COLO668 (cell line): ENCODE measurements at regions not wholly inside any gene's neighbourhood (a gene's known extent, or its start where the extent isn't known, plus 50 kb on each side); places are given as distances from the start of the nearest gene placed in this dataset.
"Not testable (repeated sequence)": the region's sequence is repeated elsewhere in the genome, so short reads cannot be mapped to it uniquely, and the experiment has no call there.

ENCODE experiments used
- DNase-seq: peaks from one replicate; lab custom pipeline; 2025; ENCODE audit not compliant: unreplicated experiment; lab: John Stamatoyannopoulos, UW

DNA sequence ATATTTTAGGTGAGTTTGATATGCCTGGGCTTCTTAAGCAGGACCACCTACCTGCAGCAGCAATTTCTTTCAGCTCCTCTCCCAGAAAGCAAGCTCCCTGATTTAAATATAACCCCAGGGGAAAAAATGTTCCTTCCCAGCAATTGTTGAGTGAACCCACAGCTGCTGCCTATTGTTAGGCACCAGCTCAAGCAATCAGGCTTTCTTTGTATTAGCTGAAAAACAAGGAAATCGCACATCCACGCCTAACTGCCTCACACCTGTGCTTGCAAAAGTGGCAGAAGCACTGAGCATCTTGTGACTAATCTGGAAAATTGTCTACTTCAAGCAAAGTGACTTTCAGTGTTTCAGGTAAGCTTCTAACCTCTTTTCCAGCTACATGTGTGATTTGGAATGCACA, 432.2 kb downstream of the SMARCA1 start:
- DNase-seq: peak; percentile 18

DNA sequence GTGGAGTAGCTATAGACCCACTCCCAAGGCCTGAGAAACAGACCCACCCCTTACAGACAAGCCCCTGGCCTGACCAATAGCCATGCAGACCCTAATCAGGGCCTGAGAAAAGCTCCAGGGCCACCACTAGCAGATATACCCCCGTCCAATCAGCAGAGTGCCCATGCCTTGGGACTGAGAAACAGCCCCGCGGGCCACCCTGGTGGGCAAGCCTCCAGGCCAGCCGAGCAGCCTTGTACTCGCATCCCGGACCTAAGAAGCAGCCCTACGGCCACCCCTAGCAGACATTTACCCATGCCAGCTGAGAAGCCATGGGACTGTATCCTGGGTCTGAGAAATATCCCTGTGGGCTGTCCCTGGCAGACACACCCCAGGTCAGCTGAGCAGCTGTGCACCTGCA, 436.5 kb downstream of the SMARCA1 start:
- no peak for DNase-seq

DNA sequence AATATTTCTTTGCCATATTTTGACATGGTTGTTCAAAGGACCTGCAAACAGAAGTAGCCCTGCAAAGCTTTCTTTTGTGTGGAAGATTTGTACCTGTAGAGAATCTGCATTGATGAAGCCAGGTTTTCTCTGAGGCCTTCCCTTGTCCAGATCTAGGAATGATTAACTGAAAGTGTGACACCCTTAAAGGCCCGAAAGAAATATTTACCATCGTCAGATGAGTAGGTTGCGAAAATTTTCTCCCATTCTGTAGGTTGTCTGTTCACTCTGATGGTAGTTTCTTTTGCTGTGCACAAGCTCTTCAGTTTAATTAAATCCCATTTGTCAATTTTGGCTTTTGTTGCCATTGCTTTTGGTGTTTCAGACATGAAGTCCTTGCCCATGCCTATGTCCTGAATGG, 439.0 kb downstream of the SMARCA1 start:
- DNase-seq: not testable (repeated sequence)

DNA sequence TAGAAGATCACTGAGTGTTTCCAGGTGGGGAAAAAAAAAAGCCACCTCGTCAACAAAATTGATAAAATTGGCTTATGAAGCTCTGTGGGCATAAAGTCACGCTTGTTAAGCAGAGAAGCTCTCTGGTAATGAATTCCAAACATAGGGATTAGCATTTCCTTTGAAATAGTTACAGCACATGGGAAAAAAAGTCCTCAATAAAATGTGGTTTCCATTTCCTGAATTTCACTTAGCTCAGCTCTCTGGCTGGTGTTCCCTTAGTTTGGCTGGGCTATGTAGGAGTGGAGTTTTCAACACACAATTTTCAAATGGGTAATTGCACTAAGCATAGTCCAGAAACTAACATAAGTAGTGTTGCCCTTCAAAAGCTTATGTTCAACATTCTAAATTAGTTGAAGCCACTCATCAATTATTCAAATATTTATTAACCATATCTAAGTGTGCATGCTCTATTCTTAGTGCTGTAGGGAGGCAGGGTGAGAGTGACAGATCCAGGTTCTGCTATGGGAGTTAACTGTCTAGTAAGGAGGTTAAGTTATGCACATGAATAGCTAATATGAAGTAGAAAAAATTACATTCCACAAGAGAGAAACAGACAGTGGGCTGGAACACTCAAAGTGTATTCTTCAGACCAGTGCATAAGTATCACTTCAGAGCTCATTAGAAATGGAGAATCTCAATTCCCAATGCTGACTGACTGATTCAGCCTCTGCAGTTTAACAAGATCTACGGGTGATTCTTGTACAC, 445.7 kb downstream of the SMARCA1 start:
- no peak for DNase-seq

DNA sequence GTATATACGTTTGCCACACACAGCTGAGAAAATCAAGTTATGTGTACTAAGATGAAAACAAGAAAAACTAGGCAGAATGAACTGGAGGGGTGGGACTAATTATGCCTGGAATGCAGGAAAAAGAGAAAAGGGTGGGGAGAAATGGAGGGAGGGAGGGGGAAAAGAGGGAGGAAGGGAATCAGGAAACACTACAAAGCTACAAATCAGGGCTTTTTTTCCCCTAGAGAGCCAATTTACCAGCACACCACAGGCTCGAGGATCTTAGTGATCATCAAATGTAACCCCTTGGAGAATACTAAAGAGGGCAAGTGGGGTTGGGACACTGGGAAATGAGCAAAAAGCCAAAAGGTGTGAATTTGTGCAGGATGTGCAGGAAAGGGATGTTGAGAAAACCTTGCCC, 451.9 kb downstream of the SMARCA1 start:
- no peak for DNase-seq

DNA sequence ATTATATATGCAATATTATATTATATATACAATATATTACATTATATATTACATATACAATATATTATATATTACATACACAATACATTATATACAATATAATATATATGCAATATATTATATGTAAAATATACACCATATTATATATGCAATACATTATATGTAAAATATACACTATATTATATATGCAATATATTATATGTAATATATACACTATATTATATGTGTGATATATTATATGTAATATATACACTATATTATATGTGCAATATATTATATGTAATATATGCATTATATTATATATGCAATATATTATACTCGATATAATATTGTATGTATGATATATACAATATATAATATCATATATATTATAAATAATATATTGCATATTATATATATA, 457.4 kb downstream of the SMARCA1 start:
- no peak for DNase-seq

DNA sequence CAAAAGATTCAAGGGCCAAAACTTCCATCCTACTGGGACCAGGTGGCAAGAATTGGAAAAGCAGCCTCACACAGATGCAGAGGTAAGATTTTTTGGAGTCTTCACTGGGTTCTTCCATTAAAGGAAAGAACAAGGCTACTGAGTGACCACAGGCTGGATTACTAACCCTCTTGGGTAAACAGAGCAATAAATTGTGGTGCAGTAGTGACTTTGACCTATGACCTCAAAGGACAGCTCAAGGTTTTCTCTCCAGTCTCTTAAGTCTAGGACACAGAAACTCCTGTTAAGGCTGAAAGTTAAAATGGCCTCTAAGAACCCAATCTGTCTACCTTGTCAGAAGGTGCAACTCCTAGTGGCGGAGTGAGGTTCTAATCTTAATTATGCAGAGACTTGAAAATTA, 464.9 kb downstream of the SMARCA1 start:
- DNase-seq: no peak

DNA sequence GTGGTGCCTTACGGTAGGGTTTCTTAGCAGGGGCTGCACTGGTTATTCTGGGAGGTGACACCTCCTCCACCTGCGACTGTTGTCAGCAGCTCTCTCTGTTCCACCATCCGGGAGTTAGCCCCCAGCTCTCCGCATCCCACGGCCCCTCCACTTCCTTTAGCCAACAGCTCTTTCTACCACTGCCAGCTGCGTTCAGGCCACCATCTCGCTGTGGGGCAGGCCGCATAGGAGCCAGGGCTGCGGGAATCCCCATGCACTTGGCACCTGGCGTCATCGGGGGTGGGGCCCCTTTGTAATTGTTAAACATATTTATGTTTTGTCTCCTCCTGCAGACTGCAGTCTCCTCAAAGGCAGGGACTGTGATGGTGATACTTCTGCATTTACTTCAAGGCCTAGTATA, 480.2 kb downstream of the SMARCA1 start:
- DNase-seq: peak; percentile 37

DNA sequence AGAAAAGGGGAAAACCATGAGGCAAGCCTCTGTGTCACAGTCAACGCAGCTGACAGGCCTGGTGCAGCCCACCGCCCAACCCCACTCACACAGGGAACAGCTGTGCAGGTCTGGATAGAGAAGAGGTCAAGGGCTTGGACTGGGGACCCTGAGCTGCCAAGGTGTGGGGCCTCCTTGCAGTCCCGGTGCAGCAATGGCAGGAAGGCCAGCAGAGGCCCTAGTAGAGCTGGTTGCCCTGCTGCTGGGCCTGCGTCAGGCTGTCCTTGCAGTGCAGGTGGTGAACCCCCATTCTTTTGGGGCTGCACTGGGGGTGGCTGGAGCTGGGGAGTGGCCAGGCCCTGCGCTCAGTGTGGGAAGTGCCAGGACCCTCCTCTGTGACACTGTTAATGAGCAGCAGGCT, 482.0 kb downstream of the SMARCA1 start:
- no peak for DNase-seq

DNA sequence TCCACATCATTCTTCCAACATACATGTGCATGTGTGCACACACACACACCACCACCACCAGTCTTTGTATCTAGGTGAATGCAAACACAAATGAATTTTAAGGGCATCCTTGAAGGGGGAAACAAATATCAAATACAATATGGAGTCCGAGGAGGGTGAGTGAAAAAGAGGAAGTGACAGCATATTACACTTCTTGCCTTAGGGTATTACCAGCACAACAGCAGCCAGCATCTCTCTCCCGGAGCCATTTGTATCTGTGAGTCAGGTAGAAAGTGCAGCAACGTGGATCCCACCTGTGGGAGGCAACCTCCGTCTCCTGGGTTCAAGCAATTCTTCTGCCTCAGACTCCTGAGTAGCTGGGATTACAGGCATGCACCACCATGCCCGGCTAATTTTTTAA, 483.2 kb downstream of the SMARCA1 start:
- no peak for DNase-seq

DNA sequence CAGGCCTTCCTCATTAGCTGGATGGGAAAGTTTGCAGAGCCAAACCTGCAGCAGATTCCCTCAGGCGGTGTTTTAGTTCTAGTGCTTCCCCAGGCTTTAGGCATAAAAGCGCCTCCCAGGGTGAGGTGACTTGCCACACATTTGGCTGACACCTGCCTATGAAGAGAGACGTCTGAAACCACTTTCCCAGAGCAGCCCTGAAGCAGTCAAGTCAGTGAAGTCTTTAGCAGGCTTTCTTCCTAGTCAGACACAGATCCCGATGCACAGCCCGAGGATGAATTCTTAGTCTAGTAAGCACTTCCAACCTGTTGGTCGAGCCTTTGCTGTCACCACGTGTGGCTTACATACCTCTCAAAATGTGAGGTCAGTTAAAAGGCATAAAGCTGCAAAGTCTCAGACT, 484.1 kb downstream of the SMARCA1 start:
- DNase-seq: no peak

DNA sequence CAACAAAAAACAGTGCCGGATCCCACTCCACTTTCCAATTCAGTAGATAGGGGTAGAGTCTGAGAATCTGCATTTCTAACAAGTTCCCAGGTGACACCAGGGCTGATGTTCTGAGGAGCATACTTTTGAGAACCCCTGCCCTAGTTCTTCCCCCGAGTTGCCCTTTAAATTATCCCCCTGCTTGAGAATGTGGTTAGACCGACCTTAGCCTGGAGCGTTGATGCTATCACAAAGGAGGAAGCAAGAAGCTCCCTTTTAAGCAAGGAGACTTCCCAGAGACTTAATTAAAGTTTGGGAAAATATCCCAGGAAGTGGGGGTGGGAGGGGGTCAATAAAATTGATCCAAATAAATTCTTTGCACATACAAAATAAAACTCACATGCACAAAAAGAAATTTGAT, 485.9 kb downstream of the SMARCA1 start:
- DNase-seq: no peak

DNA sequence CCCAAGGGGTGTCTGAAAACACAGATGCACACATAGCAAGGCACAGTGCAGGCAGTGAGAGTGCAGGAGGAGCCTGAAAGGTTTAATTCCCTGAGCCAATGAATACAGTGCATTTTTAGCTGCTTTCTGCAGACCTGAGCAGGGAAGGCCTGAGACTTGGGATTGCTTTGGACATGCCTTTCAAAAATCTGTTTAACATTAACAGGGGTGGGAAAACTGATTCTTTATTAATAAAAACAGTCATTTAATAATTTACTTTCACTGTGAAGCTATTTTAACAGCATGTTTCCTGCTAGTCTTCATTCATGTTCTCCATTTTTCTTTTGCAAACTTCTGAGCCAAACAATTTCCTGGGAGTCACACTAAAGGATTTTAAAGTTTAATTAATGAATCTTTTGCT, 488.1 kb downstream of the SMARCA1 start:
- no peak for DNase-seq

DNA sequence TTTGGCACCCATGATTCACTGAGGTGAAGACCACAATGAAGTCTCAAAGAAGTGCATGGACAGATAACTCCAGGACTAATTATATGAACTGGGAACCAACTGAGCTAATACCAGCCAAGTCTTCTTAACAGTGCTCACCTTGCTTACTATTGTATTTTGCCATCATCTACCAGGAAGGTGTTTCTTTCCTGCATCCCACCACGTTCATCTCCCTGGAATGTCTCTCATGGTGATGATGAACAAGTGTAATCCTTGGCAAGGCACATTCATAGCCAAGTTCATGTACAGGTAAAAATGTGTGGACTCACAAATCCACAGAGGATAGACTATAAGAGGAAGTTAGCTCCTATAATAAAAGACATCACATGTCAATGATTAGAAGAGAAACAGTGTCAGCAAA, 489.1 kb downstream of the SMARCA1 start:
- no peak for DNase-seq

DNA sequence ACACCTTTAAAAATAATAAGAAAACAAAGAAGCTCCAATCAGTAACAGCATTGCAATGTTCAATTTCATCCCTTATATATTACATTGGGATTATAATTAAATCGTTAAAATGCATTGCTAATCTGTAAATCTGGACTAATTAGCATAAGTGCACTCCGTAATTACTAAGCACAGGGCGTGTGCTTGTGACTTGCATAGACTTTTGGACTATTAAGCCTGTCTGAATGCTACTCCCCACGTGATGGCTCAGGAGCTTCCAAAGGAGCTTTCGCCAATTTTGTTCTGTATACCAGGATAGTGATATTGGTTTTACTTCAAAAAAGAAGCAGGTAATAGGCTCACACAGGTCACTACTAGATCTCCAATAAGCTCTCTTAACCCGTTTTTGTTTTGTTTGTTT, 497.1 kb downstream of the SMARCA1 start:
- DNase-seq: no peak

DNA sequence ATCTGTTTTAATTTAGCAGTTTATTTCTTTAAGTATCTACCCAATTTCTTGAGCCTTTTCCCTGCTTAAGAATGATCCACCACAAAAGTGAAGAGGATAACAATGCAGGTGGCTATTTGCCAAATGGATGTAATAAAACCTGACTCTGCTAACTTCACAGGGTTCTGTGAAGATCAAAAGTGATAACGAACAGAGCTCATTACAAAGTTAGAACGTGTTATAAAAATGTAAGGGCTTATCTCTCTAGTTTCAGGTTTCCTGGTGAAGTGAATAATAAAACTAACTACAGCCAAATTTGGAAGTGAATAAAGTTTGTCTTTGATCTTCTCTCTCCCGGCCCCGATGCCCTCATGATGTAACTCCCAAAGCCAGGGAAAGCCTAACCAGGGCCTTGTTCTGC, 497.9 kb downstream of the SMARCA1 start:
- DNase-seq: no peak

DNA sequence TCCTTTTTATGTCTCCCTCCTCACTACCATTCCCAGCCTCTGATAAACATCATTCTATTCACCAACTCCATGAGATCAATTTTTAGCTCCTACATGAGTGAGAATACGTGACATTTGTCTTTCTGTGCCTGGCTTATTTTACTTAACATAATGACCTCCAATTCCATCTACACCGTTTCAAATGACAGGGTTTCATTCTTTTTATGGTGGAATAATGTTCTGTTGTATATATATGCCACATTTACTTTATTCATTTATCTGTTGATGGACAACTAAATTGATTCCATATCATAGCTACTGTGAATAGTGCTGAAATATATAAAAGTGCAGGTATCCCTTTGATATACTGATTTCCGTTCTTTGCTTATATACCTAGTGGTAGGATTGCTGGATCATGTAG, 503.9 kb downstream of the SMARCA1 start:
- DNase-seq: no peak

DNA sequence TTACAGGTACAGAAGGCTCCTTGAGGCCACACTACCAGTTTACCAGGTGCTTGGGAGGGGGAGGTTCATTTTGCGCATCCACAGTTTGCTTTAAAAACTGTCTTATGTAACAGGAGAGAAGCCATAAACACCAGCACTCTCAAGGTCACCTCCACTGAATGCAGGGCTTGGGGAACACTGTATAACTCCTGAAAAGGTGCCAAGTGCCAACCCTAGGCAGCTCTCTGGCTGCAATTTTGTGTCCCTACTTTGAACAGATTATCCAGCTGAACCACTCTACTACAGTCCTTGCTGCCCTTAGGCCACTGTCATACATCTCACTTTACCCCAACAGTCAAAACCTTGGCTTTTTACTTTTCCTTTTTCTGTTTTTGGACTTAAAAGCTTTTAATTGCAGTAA, 507.9 kb downstream of the SMARCA1 start:
- DNase-seq: no peak

DNA sequence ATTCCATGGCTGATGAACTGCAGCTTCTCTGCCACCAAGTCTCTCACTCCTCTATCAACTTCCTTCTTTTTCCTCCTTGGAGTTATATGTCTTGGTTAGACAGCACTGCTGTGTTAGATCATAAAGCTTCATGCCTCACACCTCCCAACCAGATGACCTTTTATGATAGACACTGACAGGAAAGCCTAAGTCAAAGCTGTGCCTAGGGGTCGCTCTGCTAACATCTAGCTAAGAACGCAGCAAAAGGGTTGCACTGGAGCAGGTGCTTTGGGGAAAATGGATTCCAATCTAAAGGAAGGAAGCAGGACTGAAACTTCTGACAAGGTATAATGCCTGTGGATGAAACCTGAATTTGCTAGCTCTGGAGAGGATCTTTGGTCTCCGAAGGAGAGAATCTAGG, 509.7 kb downstream of the SMARCA1 start:
- no peak for DNase-seq

DNA sequence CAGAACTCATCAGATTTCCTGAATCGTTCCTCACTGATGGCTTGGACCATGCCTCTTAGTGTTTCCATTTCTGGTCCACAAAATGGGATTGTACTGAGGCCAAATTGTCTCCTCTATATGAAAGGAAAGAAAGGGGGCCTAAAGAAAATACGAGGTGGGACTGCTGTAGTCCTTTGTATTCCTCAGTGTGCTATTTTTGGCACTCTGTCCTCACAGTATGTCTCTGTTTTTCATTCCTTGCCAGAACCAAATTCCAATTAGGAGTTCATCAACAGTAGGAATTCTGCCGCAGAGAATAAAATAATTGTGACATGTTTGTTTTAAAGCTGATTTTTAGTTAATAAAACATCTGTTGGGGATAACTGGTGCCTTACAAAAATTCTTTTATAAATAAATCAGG, 515.7 kb downstream of the SMARCA1 start:
- DNase-seq: no peak

DNA sequence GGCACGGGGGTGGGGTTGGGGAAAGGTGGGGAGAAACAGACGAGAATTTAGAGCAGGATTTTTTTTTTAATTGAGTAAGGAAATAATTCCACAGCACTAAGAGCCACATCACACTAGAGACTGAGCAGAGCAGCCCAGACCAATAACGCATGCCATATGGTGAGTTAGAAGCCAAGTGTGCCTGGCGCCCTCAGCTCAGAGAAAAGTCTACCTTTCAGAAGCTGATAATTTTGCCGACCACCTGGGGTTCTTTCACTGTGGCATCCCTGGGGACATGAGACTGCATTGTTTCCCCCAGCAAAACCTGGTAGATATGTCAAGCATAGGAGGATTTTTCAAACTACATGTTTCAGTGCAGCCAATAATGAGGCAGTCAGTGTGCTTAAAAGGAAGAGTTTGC, 516.8 kb downstream of the SMARCA1 start:
- no peak for DNase-seq

DNA sequence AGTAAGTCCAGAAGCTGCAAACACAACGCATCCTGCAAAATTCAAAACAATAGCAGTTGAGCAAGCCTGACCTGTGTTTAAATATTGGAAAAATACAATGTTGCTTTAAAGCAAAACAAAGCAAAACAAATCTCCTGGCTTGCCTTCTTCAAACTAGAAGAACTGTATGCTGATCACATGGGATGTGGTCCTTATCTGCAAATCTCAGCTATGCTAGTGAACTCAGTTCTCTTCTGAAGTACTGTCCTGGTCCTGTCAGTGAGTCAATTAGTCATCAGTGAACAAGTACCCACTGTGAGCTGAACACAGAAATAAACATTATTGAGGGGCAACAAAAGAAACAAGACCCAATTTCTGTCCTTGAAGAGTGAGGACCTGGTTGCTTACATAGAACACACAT, 522.5 kb downstream of the SMARCA1 start:
- no peak for DNase-seq

DNA sequence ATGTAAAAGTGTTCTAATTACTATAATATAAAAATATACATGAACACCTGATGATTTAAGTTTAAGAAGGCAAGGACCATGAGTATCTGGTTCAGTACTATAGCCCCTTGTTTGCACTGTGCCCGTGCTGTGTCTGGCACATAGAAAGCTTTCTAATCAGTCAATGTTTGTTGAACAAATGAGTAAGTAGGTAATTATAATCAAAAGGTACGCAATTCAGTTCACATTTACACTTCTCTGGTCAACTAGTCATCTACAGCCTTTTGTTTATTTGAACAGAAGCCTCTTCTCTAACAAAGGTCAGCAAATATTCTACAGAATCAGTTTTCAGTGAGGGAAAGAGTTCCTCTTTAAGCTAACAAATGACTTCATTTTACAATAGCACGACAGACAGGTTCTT, 523.3 kb downstream of the SMARCA1 start:
- DNase-seq: peak; percentile 41
